ENCODE measurements at regions not wholly inside any gene's neighbourhood (a gene's known extent, or its start where the extent isn't known, plus 50 kb on each side); places are given as distances from the start of the nearest gene placed in this dataset.
"Not testable (repeated sequence)": the region's sequence is repeated elsewhere in the genome, so short reads cannot be mapped to it uniquely, and the experiment has no call there.

DNA sequence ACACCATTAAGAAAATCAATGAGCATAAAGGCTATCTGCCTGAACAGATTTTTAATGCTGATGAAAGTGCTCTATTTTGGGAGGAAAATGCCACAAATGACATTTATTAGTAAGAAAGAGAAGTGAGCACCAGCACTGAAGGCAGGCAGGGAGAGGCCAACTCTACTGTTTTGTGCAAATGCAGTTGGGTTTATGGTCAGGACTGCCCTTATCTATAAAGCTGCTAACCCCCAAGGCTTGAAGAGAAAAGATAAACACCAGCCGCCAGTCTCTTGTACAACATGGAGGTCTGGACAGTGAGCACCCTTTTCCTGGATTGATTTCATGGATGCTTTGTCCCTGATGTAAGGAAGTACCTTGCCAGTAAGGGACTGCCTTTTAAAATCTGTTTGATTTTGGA, 246.8 kb upstream of the SFSWAP start:
- DNase-seq: no peak

DNA sequence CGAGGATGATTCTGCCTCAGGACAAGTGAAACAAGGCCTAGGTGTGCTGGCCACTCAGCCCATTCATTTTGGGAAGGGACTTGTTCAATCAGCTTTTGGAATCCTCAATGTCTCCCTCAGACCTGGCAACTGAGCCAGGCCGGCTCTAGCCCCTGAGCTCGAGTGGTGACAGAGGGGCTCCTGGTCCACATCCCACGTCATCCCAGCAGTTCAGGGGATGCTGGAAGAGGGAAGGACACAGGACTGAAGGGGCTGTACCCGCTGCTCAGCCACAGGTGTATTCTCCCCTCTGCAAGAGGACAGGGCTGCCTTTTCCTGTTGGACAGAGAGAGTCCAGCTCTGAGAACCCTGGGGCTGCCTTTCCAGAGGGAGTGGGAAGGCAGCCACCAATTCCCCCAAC, 244.6 kb upstream of the SFSWAP start:
- no peak for DNase-seq

DNA sequence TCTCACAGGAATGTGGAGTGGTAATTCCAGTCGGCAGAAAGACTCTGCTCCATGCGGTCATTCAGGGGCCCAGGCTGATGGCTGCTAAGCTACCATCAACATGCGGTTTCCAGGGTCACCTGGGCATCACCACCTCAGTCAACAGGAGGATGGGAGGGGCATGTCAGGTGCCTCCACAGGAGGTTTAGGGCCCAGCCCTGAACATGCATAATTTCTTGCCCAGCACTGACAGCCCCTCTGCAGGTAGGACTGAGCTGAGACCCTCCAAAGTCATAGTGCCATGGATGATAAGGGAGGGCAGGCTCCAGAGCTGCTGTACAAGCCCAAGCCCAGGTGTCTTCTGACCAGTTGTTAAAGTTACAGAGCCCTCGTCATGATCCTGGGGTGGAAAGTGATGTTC, 244.0 kb upstream of the SFSWAP start:
- DNase-seq: no peak

GRCh38 chr12:131468206-131468605, 242.7 kb upstream of the SFSWAP start:
- DNase-seq: no peak

GRCh38 chr12:131469945-131470344, 240.9 kb upstream of the SFSWAP start:
- DNase-seq: not testable (repeated sequence)

DNA sequence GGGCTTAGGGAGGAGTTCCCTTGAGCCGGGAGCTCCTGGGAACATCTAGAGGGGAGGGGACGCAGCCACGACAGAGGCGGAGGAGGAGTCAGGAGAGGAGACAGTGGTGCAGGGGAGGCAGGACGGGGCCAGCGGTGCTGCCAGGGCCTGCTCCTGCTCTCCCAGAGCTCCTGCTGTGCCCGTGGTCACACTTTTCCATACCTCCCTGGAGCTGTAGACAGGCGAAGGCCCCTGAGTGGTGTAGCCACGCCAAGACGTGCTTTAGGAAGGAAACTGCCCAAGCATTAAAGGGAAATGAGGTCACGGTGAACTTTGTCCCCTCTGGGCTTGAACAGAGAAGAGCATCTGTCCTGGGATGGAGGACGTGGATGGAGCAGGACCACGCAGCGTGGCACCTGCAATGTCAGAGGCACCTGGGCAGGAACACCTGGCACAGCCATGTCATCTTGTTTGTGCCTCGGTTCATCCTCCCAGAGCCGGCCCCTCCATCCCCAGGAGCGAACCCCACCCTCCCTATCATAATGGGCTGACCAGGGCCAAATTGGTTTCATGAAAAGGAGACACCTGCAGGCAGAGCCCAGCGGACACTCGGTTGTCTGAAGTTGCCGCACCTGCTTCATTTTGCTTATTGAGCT, 239.5 kb upstream of the SFSWAP start:
- no peak for DNase-seq

- no peak for DNase-seq
Observed at GRCh38 chr12:131471946-131472732, 238.8 kb upstream of the SFSWAP start.

- DNase-seq: no peak
Observed at GRCh38 chr12:131473261-131473660, 237.6 kb upstream of the SFSWAP start.

DNA sequence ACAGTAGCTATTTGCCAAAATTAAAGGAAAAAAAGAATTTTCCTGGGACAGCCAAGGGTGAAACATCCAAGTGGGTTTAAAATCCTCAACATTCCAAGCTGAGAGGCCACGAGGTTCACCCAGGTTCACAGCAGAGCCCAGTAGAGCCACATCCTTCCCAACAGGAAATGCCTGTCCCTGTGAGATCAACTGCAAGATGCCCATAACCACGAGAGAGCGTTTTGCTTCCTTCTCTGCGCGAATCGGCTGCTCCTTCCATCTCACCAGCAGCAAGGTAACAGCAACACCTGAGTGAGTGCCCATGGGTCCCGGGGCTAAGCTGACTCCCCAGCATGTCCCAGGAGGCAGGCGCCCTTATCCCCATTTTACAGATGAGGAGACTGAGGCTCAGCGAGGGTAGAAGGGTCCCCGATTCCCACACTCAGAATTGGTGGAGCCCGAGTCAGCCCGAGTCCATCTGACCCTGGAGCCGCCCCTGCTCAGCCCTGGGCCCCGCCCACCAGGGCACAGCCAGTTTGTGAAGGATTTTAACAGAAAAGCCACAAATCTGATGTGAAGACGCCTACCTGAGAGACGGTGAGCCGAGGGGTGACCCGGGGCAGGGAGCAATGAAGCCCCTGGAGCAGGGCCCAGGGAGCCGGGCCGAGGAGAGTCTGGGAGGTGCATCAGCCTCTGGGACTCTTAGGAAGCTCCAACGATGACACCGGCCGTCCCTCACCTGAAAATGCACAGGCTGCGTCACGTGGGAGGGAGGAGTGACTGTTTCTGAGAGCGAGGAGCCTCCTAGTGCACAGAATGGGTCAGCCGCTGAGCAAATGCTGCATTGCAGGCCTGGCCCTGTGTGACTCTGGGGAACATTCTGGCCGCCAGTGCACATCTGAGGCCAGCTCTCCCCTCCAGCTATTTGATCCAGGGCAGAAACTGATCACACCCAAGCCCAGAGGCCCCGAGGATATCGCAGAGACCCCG, 236.9 kb upstream of the SFSWAP start:
- no peak for DNase-seq

DNA sequence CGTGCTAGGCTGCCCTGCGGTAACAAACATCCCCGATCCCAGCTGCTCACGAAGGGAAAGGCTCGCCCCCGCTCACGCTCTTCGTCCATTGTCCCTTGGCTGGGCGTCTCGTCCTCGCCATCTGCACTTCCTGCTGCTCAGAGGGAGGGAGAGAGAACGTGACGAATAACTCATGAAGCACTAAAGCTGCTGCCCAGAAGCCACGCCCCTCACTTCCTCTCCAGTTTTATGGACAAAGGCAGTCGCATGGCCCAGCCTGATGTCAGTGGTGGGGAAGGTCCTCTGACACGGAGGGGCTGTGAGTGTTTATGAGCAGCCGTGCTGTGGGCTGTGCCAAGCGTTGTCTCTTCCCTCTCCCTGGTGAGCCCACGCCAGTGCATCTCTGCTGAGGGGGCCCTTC, 235.9 kb upstream of the SFSWAP start:
- not testable (repeated sequence) for DNase-seq

GRCh38 chr12:131477613-131478012, 233.3 kb upstream of the SFSWAP start:
- no peak for DNase-seq

DNA sequence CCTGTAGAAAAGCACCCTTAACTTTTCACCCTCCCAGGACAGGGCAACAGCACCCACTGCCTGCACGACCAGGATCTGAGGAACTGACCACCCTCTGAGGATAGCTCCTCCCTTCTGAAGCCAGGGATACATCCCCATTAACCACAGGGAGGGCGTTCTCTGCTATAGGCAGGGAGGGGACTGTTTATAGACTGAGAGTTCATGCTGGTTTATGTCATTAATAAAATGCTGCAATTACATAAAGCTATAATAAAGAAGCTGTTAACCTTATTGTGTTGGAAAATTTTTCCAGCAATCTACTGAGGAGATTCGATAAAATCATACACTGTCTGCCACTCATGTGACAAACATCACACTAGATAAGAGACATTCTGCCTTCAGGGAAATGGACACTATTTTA, 232.4 kb upstream of the SFSWAP start:
- DNase-seq: no peak

- no peak for DNase-seq
Observed at GRCh38 chr12:131482199-131482598, 228.7 kb upstream of the SFSWAP start.

- DNase-seq: no peak
Observed at GRCh38 chr12:131482686-131483085, 228.2 kb upstream of the SFSWAP start.

- no peak for DNase-seq
Observed at GRCh38 chr12:131486451-131487230, 224.2 kb upstream of the SFSWAP start.

DNA sequence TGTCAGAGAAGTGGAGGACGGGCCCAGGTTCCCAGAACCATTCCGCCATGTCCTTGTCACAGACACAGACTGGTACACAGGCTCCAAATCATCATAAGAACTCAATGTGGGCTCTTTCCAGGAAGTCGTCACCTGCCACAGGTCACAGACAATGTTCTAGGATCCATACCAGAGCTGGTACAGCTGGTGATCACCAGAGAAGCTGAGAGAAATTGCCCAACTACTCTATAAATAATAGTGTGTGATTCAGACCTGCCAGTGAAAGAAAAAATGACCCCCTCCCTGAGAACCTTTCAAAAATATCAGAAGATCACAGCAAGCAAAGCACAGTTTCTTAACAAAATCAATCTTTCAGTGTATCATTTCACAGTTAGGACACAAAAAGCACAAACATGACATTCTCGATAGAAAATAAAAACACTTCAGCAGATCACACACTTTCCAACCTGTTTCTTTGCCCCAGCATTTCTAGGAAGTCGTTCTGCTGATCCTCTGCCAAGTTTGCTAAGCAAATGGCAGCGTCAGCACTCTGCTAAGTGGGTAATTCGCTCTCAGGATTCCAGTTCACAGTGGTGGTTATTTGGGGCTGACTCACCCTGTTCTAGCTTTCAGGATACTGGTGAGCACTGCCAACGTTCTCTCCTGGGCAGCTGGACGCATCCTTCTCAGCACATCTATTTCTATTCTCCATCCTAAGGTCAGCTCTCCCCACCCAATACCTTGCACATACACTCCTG, 223.3 kb upstream of the SFSWAP start:
- DNase-seq: no peak

- DNase-seq: no peak
Observed at GRCh38 chr12:131489718-131490117, 221.2 kb upstream of the SFSWAP start.

DNA sequence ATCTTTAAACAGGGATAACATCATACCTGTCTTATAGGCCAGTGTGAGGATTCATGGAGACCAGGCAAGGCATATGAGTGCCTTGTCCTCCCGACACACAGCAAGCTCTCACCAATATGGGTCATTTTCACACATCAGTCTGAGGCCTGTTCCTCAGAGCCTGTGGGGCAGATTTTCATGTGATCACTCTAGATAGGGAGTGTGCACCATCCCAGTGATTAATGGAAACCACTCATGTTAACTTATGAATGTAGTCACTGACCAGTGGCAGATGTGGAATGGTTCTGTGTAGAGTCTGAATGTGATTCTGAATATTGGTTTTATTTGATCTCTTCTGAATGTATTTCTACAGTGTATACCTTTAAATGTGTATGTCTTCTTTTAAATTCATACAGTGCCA, 219.7 kb upstream of the SFSWAP start:
- DNase-seq: no peak

- no peak for DNase-seq
Observed at GRCh38 chr12:131491916-131492490, 218.9 kb upstream of the SFSWAP start.

GRCh38 chr12:131493068-131493826, 217.6 kb upstream of the SFSWAP start:
- no peak for DNase-seq

DNA sequence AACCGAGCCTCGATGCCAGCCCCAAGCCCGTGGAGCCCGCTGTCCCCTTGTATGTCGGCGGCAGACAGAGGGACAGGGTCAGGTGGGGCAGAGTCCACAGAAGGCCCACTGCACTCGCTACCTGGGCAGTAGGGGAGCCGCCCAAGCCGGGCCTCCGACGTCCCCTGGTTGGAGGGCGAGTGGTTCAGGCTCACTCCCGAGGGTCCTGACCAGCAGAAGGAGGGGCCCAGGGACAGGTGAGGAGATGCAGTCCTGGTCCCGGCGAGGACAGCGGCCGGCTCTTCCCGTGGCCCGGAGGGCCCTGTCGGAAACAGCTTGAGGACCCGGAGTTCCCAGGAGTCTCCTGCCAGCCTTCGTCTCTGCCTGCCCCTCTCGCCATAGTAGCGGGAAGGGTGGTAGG, 216.7 kb upstream of the SFSWAP start:
- DNase-seq: no peak
